Upper lobe of left lung (tissue), 6 donors: ENCODE measurements at regions not wholly inside any gene's neighbourhood (a gene's known extent, or its start where the extent isn't known, plus 50 kb on each side); places are given as distances from the start of the nearest gene placed in this dataset.

ENCODE experiments used
- ATAC-seq, 2 donors: fragments of 200-7000 bp; cut with Tn5 transposase; one replicate each; pipeline ENCODE4 v1.9.1; 2022; ENCODE audit warnings: mild to moderate bottlenecking in 2 of 2, moderate library complexity in 2 of 2; ENCODE audit not compliant: low FRiP score in 2 of 2
- DNase-seq, 2 donors: peaks; one replicate each; pipeline ENCODE4 v3.0.0-alpha.2; 2019 to 2020
- H3K27ac ChIP-seq, 4 donors: fragments of 200-600 bp; sonication (generic); one replicate each; pipeline ENCODE4 v1.5.1; 2016 to 2019
- H3K27me3 ChIP-seq, 4 donors: fragments of 200-600 bp; sonication (generic); one replicate each; pipeline ENCODE4 v1.5.1; 2017 to 2019
- H3K36me3 ChIP-seq, 4 donors: fragments of 200-600 bp; sonication (generic); one replicate each; pipeline ENCODE4 v1.5.1; 2016 to 2019
- H3K4me1 ChIP-seq, 4 donors: fragments of 200-600 bp; sonication (generic); one replicate each; pipeline ENCODE4 v1.5.1; 2018 to 2019
- H3K4me3 ChIP-seq, 4 donors: fragments of 200-600 bp; sonication (generic); one replicate each; pipeline ENCODE4 v1.5.1; 2017 to 2019; ENCODE audit warnings: mild to moderate bottlenecking in 2 of 4, moderate library complexity in 1 of 4
- H3K9me3 ChIP-seq, 4 donors: fragments of 200-600 bp; sonication (generic); one replicate each; pipeline ENCODE4 v1.5.1; 2018 to 2019
- EP300 ChIP-seq, 4 donors: sonication (generic); formaldehyde crosslinking; IDR thresholded peaks; one replicate each; pipeline ENCODE4 v1.5.1; 2017; ENCODE audit warnings: antibody characterized with exemption in 4 of 4, control low read depth in 2 of 4
- POLR2A ChIP-seq, 4 donors: fragments of 450-650 bp; IDR thresholded peaks; one replicate each; pipeline ENCODE4 v1.5.1; 2016 to 2017; ENCODE audit warnings: antibody characterized with exemption in 4 of 4, mild to moderate bottlenecking in 2 of 4
- POLR2AphosphoS5 ChIP-seq, 2 donors: sonication (generic); formaldehyde crosslinking; IDR thresholded peaks; one replicate each; pipeline ENCODE4 v1.5.1; 2017; ENCODE audit warnings: antibody characterized with exemption in 2 of 2
- WGBS, 2 donors: methylation state at CpG; one replicate each; pipeline ENCODE4 v1.1.5; 2017 to 2018; 5-methylcytosine and 5-hydroxymethylcytosine counted together
- TF ChIP-seq, protein P1 (sequence below), 6 experiments: fragments of 450-650 bp in 4 of 6; fragments of 200-600 bp in 2 of 6; sonication (generic) in 2 of 6; IDR thresholded peaks; one replicate each; pipeline ENCODE4 v1.5.1; 2016 to 2019; ENCODE audit warnings: antibody characterized with exemption in 6 of 6
- donor health status: DM: no; HTN: no; CAD: no; lungs with moderate emphysema.
- donor health status: DM: no; HTN: yes; CAD: no; lungs with severe emphysema.

DNA sequence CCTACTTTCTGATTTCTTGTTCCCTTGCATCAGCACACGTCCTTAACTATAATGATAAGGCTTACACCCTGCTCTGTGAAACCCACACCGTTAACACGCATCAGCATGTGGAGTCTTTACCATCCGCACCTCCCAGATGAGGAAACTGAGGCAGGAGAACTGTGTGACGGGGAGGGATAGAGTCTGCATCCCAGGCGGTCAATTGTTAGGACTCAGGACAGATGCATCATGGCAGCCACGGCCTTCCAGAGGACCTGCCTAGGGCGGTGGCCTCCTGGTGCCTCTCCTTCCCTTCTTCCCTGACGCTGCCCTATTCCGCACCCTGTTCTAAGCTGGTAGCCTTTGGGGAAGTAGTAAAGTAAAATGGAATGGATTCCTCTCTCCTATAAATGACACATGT is 326.0 kb downstream of the TEX29 start:
- TF ChIP-seq POLR2A (IDR thresholded peaks at IDR 0.05) (no peak), POLR2AphosphoS5 (IDR thresholded peaks at IDR 0.05) (no peak), EP300 (IDR thresholded peaks at IDR 0.05) (no peak)
- TF ChIP-seq, protein P1, sequence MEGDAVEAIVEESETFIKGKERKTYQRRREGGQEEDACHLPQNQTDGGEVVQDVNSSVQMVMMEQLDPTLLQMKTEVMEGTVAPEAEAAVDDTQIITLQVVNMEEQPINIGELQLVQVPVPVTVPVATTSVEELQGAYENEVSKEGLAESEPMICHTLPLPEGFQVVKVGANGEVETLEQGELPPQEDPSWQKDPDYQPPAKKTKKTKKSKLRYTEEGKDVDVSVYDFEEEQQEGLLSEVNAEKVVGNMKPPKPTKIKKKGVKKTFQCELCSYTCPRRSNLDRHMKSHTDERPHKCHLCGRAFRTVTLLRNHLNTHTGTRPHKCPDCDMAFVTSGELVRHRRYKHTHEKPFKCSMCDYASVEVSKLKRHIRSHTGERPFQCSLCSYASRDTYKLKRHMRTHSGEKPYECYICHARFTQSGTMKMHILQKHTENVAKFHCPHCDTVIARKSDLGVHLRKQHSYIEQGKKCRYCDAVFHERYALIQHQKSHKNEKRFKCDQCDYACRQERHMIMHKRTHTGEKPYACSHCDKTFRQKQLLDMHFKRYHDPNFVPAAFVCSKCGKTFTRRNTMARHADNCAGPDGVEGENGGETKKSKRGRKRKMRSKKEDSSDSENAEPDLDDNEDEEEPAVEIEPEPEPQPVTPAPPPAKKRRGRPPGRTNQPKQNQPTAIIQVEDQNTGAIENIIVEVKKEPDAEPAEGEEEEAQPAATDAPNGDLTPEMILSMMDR (IDR thresholded peaks at IDR 0.05) = no peak
- ATAC-seq (no peak), DNase-seq (peak in 1 of 2 donors; percentile 10)
- no peaks in the 10 kb centered on the region for H3K36me3 ChIP-seq
- WGBS, 2 donors = 92 to 97% methylated on average over 10 of the region's 10 CpGs
- no peak overlapping the region for H3K4me3 ChIP-seq
- no peaks in the 10 kb centered on the region for H3K9me3 ChIP-seq
- peaks cover 0 to 2% (median 0%) of the 10 kb centered on the region in 4 donors for H3K27me3 ChIP-seq
- H3K4me1 ChIP-seq = no peaks in the 10 kb centered on the region
- no peak overlapping the region for H3K27ac ChIP-seq

DNA sequence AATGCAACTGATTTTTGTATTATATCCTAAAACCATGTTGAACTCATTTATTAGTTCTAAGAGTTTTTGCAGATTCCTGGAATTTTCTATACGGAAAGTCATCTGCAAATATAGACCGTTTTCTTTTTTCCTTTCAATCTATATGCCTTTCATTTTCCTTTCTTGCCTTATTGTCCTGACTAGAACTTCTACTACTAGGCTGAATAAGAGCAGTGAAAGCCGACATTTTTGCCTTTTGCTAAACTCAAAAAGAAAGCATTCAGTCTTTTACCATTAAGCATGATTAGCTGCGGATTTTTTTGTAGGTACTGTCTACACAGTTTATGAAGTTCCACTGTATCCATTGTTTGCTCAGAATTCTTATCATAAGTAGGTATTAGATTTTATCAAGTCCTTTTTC is 328.4 kb downstream of the TEX29 start:
- no peak overlapping the region for H3K27ac ChIP-seq
- H3K4me3 ChIP-seq = no peak overlapping the region
- TF ChIP-seq POLR2AphosphoS5 (IDR thresholded peaks at IDR 0.05) = no peak
- TF ChIP-seq, protein P1 (IDR thresholded peaks at IDR 0.05) = no peak
- no peak for TF ChIP-seq POLR2A (IDR thresholded peaks at IDR 0.05)
- TF ChIP-seq EP300 (IDR thresholded peaks at IDR 0.05) = no peak
- H3K4me1 ChIP-seq = no peaks in the 10 kb centered on the region
- no peaks in the 10 kb centered on the region for H3K9me3 ChIP-seq
- no peak for ATAC-seq
- peaks cover 0 to 2% (median 0%) of the 10 kb centered on the region in 4 donors for H3K27me3 ChIP-seq
- DNase-seq = no peak
- H3K36me3 ChIP-seq = no peaks in the 10 kb centered on the region
- WGBS, 2 donors = 84 to 90% methylated on average over 4 of the region's 4 CpGs

DNA sequence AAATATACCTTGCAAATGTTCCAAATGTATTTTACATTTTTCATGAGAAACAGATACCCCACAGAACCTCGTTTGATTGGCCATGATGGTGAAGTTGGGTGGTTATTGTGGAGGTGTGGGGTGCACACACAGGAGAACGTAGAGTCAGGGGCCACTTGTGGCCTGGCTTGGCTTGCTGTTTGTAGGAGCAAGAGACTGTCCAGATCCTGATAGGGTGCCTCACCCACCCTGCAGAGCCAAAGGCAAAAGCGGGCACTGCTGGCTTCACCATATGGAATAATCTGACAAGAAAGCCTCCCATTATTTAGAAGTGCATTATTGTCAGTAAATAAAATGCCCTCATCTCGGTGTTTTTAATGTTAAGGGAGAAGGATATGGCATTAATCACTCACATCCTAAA is 330.2 kb downstream of the TEX29 start:
- DNase-seq (no peak), ATAC-seq (no peak)
- no peaks in the 10 kb centered on the region for H3K9me3 ChIP-seq
- no peak overlapping the region for H3K4me3 ChIP-seq
- H3K27me3 ChIP-seq = peaks cover 0 to 2% (median 0%) of the 10 kb centered on the region in 4 donors
- no peak overlapping the region for H3K27ac ChIP-seq
- H3K4me1 ChIP-seq = no peaks in the 10 kb centered on the region
- WGBS, 2 donors = 55 to 58% methylated on average over 4 of the region's 4 CpGs
- H3K36me3 ChIP-seq = no peaks in the 10 kb centered on the region
- TF ChIP-seq EP300 (IDR thresholded peaks at IDR 0.05) = no peak
- TF ChIP-seq, protein P1 (IDR thresholded peaks at IDR 0.05) = no peak
- no peak for TF ChIP-seq POLR2AphosphoS5 (IDR thresholded peaks at IDR 0.05)
- no peak for TF ChIP-seq POLR2A (IDR thresholded peaks at IDR 0.05)

DNA sequence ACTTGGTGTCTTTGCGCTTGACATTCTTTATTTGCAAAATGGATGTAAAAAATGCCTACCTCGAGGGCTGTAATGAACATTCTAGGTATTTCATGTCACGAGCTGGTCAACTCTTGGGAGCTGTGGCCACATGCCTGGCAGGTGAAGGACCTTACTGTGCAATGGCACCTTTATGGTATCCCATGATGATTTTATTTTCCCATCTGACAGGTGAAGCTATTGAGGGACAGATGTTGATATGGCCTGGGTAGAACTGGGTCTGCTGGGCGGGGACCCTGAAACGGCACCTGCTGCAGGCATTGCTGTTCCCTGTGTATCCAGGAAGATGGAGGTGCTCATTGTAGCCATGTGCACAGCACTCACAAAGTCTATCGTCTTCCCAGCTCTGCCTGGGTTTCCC is 332.2 kb downstream of the TEX29 start:
- no peaks in the 10 kb centered on the region for H3K4me1 ChIP-seq
- TF ChIP-seq POLR2A (IDR thresholded peaks at IDR 0.05) (no peak), POLR2AphosphoS5 (IDR thresholded peaks at IDR 0.05) (no peak)
- DNase-seq = no peak
- no peaks in the 10 kb centered on the region for H3K36me3 ChIP-seq
- 84 to 88% methylated on average over 4 to 6 of the region's 6 CpGs for WGBS, 2 donors
- no peaks in the 10 kb centered on the region for H3K9me3 ChIP-seq
- no peak overlapping the region for H3K4me3 ChIP-seq
- peaks cover 0 to 2% (median 0%) of the 10 kb centered on the region in 4 donors for H3K27me3 ChIP-seq
- no peak overlapping the region for H3K27ac ChIP-seq
- ATAC-seq = no peak

DNA sequence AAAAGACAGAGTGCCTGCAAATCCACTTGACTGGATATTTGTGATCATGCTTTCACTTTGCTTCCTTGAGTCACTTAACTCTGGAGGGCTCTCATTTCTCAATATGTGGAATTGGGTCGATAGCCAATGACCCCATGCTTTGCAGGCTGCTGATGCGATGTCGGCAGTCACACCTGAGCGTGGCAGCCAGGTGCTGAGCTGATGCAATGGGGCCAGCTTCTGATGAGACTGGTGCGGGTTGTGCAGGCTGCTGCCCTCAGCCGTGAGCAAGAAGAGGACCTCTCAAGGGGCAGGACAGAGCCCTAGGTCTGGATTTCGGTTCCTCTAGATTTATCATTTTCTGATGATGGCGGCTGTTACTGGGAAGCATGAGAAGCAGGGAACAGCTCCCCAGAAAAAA is 334.1 kb downstream of the TEX29 start:
- WGBS, 2 donors = 81 to 86% methylated on average over 8 of the region's 8 CpGs
- Histone ChIP-seq H3K4me3 (no peak overlapping the region), H3K36me3 (no peaks in the 10 kb centered on the region), H3K27ac (no peak overlapping the region), H3K27me3 (peaks cover 0 to 2% (median 0%) of the 10 kb centered on the region in 4 donors), H3K9me3 (no peaks in the 10 kb centered on the region), H3K4me1 (no peaks in the 10 kb centered on the region)
- no peak for TF ChIP-seq POLR2A (IDR thresholded peaks at IDR 0.05)
- no peak for TF ChIP-seq EP300 (IDR thresholded peaks at IDR 0.05)
- TF ChIP-seq, protein P1 (IDR thresholded peaks at IDR 0.05) = no peak
- TF ChIP-seq POLR2AphosphoS5 (IDR thresholded peaks at IDR 0.05) = no peak
- no peak for ATAC-seq
- DNase-seq = no peak
